ENCODE measurements at regions not wholly inside any gene's neighbourhood (a gene's known extent, or its start where the extent isn't known, plus 50 kb on each side); places are given as distances from the start of the nearest gene placed in this dataset.

GRCh38 chr1:219345953-219346352 lies 172.3 kb downstream of the LYPLAL1 start:
- peaks cover 15% of the 10 kb centered on the region for H3K27me3 Mint-ChIP-seq
- no peak overlapping the region for H3K4me3 Mint-ChIP-seq
- H3K36me3 Mint-ChIP-seq (ENCODE audit: insufficient read depth): no peaks in the 10 kb centered on the region
- H3K27ac Mint-ChIP-seq (ENCODE audit: low read depth): no peak overlapping the region
- peaks cover 14% of the 10 kb centered on the region for H3K9me3 Mint-ChIP-seq
- H3K4me1 Mint-ChIP-seq: no peaks in the 10 kb centered on the region
- ATAC-seq (replicated peaks; ENCODE audit: extremely low read depth, poor library complexity, severe bottlenecking) (no peak), DNase-seq (ENCODE audit: low spot score in 2 of 2) (no peak)

- Mint-ChIP-seq H3K27me3 (peaks cover 15% of the 10 kb centered on the region), H3K4me1 (no peaks in the 10 kb centered on the region), H3K36me3 (ENCODE audit: insufficient read depth) (no peaks in the 10 kb centered on the region), H3K27ac (ENCODE audit: low read depth) (no peak overlapping the region), H3K9me3 (peaks cover 14% of the 10 kb centered on the region), H3K4me3 (no peak overlapping the region)
- no peak for ATAC-seq (replicated peaks; ENCODE audit: extremely low read depth, poor library complexity, severe bottlenecking)
- DNase-seq (ENCODE audit: low spot score in 2 of 2): no peak
Observed at GRCh38 chr1:219342836-219343235, 169.2 kb downstream of the LYPLAL1 start.

- DNase-seq (ENCODE audit: low spot score in 2 of 2) (no peak), ATAC-seq (replicated peaks; ENCODE audit: extremely low read depth, poor library complexity, severe bottlenecking) (no peak)
- Mint-ChIP-seq H3K27me3 (peaks cover 15% of the 10 kb centered on the region), H3K9me3 (peaks cover 8% of the 10 kb centered on the region), H3K4me1 (no peaks in the 10 kb centered on the region), H3K36me3 (ENCODE audit: insufficient read depth) (no peaks in the 10 kb centered on the region), H3K27ac (ENCODE audit: low read depth) (no peak overlapping the region), H3K4me3 (no peak overlapping the region)
Observed at GRCh38 chr1:219340796-219341195, 167.1 kb downstream of the LYPLAL1 start.

GRCh38 chr1:219339466-219339865 lies 165.8 kb downstream of the LYPLAL1 start:
- Mint-ChIP-seq H3K4me1 (no peaks in the 10 kb centered on the region), H3K27me3 (peaks cover 7% of the 10 kb centered on the region), H3K9me3 (peaks cover 4% of the 10 kb centered on the region), H3K27ac (ENCODE audit: low read depth) (no peak overlapping the region), H3K4me3 (no peak overlapping the region), H3K36me3 (ENCODE audit: insufficient read depth) (no peaks in the 10 kb centered on the region)
- no peak for DNase-seq (ENCODE audit: low spot score in 2 of 2)
- no peak for ATAC-seq (replicated peaks; ENCODE audit: extremely low read depth, poor library complexity, severe bottlenecking)

GRCh38 chr1:219337588-219337987 lies 163.9 kb downstream of the LYPLAL1 start:
- DNase-seq (ENCODE audit: low spot score in 2 of 2) (no peak), ATAC-seq (replicated peaks; ENCODE audit: extremely low read depth, poor library complexity, severe bottlenecking) (no peak)
- H3K36me3 Mint-ChIP-seq (ENCODE audit: insufficient read depth): no peaks in the 10 kb centered on the region
- no peaks in the 10 kb centered on the region for H3K4me1 Mint-ChIP-seq
- no peak overlapping the region for H3K4me3 Mint-ChIP-seq
- no peaks in the 10 kb centered on the region for H3K27me3 Mint-ChIP-seq
- no peaks in the 10 kb centered on the region for H3K9me3 Mint-ChIP-seq
- H3K27ac Mint-ChIP-seq (ENCODE audit: low read depth): no peak overlapping the region

- H3K27me3 Mint-ChIP-seq: no peaks in the 10 kb centered on the region
- no peaks in the 10 kb centered on the region for H3K9me3 Mint-ChIP-seq
- ATAC-seq (replicated peaks; ENCODE audit: extremely low read depth, poor library complexity, severe bottlenecking): no peak
- DNase-seq (ENCODE audit: low spot score in 2 of 2): no peak
- H3K36me3 Mint-ChIP-seq (ENCODE audit: insufficient read depth): no peaks in the 10 kb centered on the region
- H3K27ac Mint-ChIP-seq (ENCODE audit: low read depth): no peak overlapping the region
- no peaks in the 10 kb centered on the region for H3K4me1 Mint-ChIP-seq
- no peak overlapping the region for H3K4me3 Mint-ChIP-seq
Observed at GRCh38 chr1:219333626-219334025, 159.9 kb downstream of the LYPLAL1 start.

GRCh38 chr1:219331424-219331823 lies 157.7 kb downstream of the LYPLAL1 start:
- Mint-ChIP-seq H3K27ac (ENCODE audit: low read depth) (no peak overlapping the region), H3K36me3 (ENCODE audit: insufficient read depth) (no peaks in the 10 kb centered on the region), H3K9me3 (no peaks in the 10 kb centered on the region), H3K4me3 (no peak overlapping the region), H3K4me1 (no peaks in the 10 kb centered on the region), H3K27me3 (no peaks in the 10 kb centered on the region)
- DNase-seq (ENCODE audit: low spot score in 2 of 2): no peak
- ATAC-seq (replicated peaks; ENCODE audit: extremely low read depth, poor library complexity, severe bottlenecking): no peak

GRCh38 chr1:219330669-219331068 lies 157.0 kb downstream of the LYPLAL1 start:
- Mint-ChIP-seq H3K9me3 (no peaks in the 10 kb centered on the region), H3K27ac (ENCODE audit: low read depth) (no peak overlapping the region), H3K4me3 (no peak overlapping the region), H3K36me3 (ENCODE audit: insufficient read depth) (no peaks in the 10 kb centered on the region), H3K4me1 (no peaks in the 10 kb centered on the region), H3K27me3 (no peaks in the 10 kb centered on the region)
- DNase-seq (ENCODE audit: low spot score in 2 of 2) (no peak), ATAC-seq (replicated peaks; ENCODE audit: extremely low read depth, poor library complexity, severe bottlenecking) (no peak)

- no peak for ATAC-seq (replicated peaks; ENCODE audit: extremely low read depth, poor library complexity, severe bottlenecking)
- Mint-ChIP-seq H3K27ac (ENCODE audit: low read depth) (no peak overlapping the region), H3K36me3 (ENCODE audit: insufficient read depth) (no peaks in the 10 kb centered on the region), H3K4me3 (no peak overlapping the region), H3K4me1 (no peaks in the 10 kb centered on the region), H3K27me3 (no peaks in the 10 kb centered on the region), H3K9me3 (no peaks in the 10 kb centered on the region)
- DNase-seq (ENCODE audit: low spot score in 2 of 2): no peak
Observed at GRCh38 chr1:219330001-219330400, 156.3 kb downstream of the LYPLAL1 start.

GRCh38 chr1:219329578-219329977 lies 155.9 kb downstream of the LYPLAL1 start:
- no peak for DNase-seq (ENCODE audit: low spot score in 2 of 2)
- Mint-ChIP-seq H3K4me1 (no peaks in the 10 kb centered on the region), H3K4me3 (no peak overlapping the region), H3K27ac (ENCODE audit: low read depth) (no peak overlapping the region), H3K36me3 (ENCODE audit: insufficient read depth) (no peaks in the 10 kb centered on the region), H3K9me3 (no peaks in the 10 kb centered on the region), H3K27me3 (no peaks in the 10 kb centered on the region)
- no peak for ATAC-seq (replicated peaks; ENCODE audit: extremely low read depth, poor library complexity, severe bottlenecking)

- no peak for DNase-seq (ENCODE audit: low spot score in 2 of 2)
- ATAC-seq (replicated peaks; ENCODE audit: extremely low read depth, poor library complexity, severe bottlenecking): no peak
- Mint-ChIP-seq H3K4me3 (no peak overlapping the region), H3K27ac (ENCODE audit: low read depth) (no peak overlapping the region), H3K27me3 (no peaks in the 10 kb centered on the region), H3K9me3 (no peaks in the 10 kb centered on the region), H3K36me3 (ENCODE audit: insufficient read depth) (no peaks in the 10 kb centered on the region), H3K4me1 (no peaks in the 10 kb centered on the region)
Observed at GRCh38 chr1:219326843-219327242, 153.2 kb downstream of the LYPLAL1 start.

GRCh38 chr1:219325368-219325742 lies 151.7 kb downstream of the LYPLAL1 start:
- Mint-ChIP-seq H3K36me3 (ENCODE audit: insufficient read depth) (no peaks in the 10 kb centered on the region), H3K27me3 (no peaks in the 10 kb centered on the region), H3K27ac (ENCODE audit: low read depth) (no peak overlapping the region), H3K4me3 (no peak overlapping the region), H3K4me1 (no peaks in the 10 kb centered on the region), H3K9me3 (no peaks in the 10 kb centered on the region)
- ATAC-seq (replicated peaks; ENCODE audit: extremely low read depth, poor library complexity, severe bottlenecking) (no peak), DNase-seq (ENCODE audit: low spot score in 2 of 2) (no peak)

GRCh38 chr1:219324629-219325367 lies 151.1 kb downstream of the LYPLAL1 start:
- no peak overlapping the region for H3K4me3 Mint-ChIP-seq
- no peak for ATAC-seq (replicated peaks; ENCODE audit: extremely low read depth, poor library complexity, severe bottlenecking)
- no peaks in the 10 kb centered on the region for H3K4me1 Mint-ChIP-seq
- peaks cover 4% of the 10 kb centered on the region for H3K27me3 Mint-ChIP-seq
- H3K27ac Mint-ChIP-seq (ENCODE audit: low read depth): no peak overlapping the region
- H3K9me3 Mint-ChIP-seq: no peaks in the 10 kb centered on the region
- no peak for DNase-seq (ENCODE audit: low spot score in 2 of 2)
- H3K36me3 Mint-ChIP-seq (ENCODE audit: insufficient read depth): no peaks in the 10 kb centered on the region

Measured in central memory CD8-positive, alpha-beta T cell (primary cell).